ENCODE measurements at regions not wholly inside any gene's neighbourhood (a gene's known extent, or its start where the extent isn't known, plus 50 kb on each side); places are given as distances from the start of the nearest gene placed in this dataset.

GRCh38 chr1:219088778-219089557 is 84.7 kb upstream of the LYPLAL1 start (continued):
- TF ChIP-seq MBD2 (IDR thresholded peaks at IDR 0.05; ENCODE audit: borderline replicate concordance, low read depth) (peak; percentile 45; the same call in 1 of the 2 replicates), U2AF2 (optimal IDR thresholded peaks at IDR 0.05; ENCODE audit: low read depth, low read length) (no peak), ZNF282 (CRISPR knock-in tag; IDR thresholded peaks at IDR 0.05) (no peak), SFPQ (IDR thresholded peaks at IDR 0.05; ENCODE audit: low read depth, low read length) (no peak), SRSF3 (IDR thresholded peaks at IDR 0.05; ENCODE audit: insufficient read depth, low read length) (no peak), MITF (IDR thresholded peaks at IDR 0.05) (no peak), TSHZ1 (CRISPR knock-in tag; IDR thresholded peaks at IDR 0.05) (no peak), TCFL5 (CRISPR knock-in tag; conservative IDR thresholded peaks at IDR 0.05) (no peak; the same call in 1 of the 2 replicates), STAT6 (CRISPR knock-in tag; IDR thresholded peaks at IDR 0.05) (no peak; the same call in 1 of the 2 replicates), GABPB2 (CRISPR knock-in tag; conservative IDR thresholded peaks at IDR 0.05) (no peak), KAT7 (CRISPR knock-in tag; IDR thresholded peaks at IDR 0.05; ENCODE audit: borderline replicate concordance) (no peak), TSC22D4 (tag; IDR thresholded peaks at IDR 0.05) (no peak), ZKSCAN1 (IDR thresholded peaks at IDR 0.05; ENCODE audit: low read depth, low read length) (peak; percentile 71; the same call in 1 of the 2 replicates), ZNF740 (CRISPR knock-in tag; IDR thresholded peaks at IDR 0.05) (no peak), ZNF740 (tag; IDR thresholded peaks at IDR 0.05) (no peak; a peak in 1 of 4 replicates)
